GM20000 (cell line): ENCODE measurements at regions not wholly inside any gene's neighbourhood (a gene's known extent, or its start where the extent isn't known, plus 50 kb on each side); places are given as distances from the start of the nearest gene placed in this dataset.

Experiments
- DNase-seq: peaks from one replicate; pipeline ENCODE4 v3.0.0; 2012; ENCODE audit warnings: low spot score
- CTCF ChIP-seq: IDR thresholded peaks from 2 replicates; pipeline ENCODE4 v1.5.1; 2012; ENCODE audit warnings: mild to moderate bottlenecking, control low read depth; ENCODE audit errors: extremely low read depth, missing control alignments

DNA sequence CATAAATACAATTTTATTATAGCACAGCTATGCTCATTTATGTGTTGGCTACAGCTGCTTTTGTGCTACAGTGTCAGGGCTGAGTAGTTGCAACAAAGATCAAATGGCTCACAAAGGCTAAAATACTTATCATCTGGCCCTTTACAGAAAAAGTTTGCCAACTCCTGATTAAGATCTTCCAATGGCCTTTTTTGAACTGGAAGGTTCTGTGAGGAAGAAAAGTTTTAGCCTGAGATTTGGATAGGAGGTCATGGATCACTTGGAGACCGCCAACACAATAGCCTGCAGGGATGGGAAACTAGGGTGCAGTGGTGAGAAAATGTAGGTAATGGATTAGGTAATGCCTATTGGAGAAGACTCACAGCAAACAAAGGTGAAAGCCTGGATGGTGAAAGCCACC is 169.8 kb downstream of the NOC3L start:
- DNase-seq: no peak
- TF ChIP-seq CTCF: no peak

GRCh38 chr10:94193466-94193924 is 169.2 kb downstream of the NOC3L start:
- DNase-seq: no peak
- TF ChIP-seq CTCF: no peak

DNA sequence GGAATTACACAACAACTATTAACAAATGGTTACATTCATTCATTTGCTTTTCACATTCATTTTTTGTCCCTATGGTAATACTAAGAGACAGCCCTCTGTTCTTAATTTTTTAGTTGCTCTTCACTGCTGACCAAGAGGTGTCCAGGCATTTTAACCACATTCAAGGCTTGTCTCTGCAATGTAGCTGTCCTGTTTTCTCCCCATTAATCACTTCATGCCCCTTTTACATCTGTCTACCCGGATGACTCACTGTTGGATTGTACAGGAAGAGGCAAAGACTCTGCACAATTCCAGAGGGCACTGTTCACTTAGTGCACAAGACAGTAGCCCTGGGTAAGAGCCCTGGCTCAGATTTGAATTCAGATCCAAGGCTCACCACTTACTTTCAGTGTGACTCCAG is 168.5 kb downstream of the NOC3L start:
- no peak for TF ChIP-seq CTCF
- DNase-seq: no peak

GRCh38 chr10:94197241-94197640 is 165.5 kb downstream of the NOC3L start:
- no peak for TF ChIP-seq CTCF
- no peak for DNase-seq

- no peak for DNase-seq
- no peak for TF ChIP-seq CTCF
Observed at GRCh38 chr10:94198324-94198723, 164.4 kb downstream of the NOC3L start.

DNA sequence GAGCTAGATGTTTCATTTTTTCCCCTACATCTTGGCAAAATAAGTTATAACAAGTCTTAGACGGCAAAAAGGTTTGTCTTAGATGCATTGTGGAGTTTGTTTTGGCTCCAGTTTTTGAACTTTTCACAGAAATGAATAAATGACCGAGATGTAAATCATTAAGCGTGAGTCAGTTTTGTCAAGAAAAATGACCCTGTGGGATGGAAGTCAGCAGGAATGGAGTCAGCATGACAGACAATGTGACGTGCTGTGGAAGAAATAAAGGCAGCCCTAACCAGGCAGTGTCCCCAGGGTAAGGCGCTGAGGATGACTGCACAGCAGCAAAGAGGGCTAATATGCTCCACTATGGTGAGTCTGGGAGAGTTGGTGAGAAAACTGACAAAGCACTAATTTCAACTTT is 163.2 kb downstream of the NOC3L start:
- TF ChIP-seq CTCF: no peak
- no peak for DNase-seq

GRCh38 chr10:94200146-94200837 is 162.4 kb downstream of the NOC3L start:
- no peak for TF ChIP-seq CTCF
- DNase-seq: no peak
